Renal pelvis (tissue), 1 donor: ENCODE measurements at regions not wholly inside any gene's neighbourhood (a gene's known extent, or its start where the extent isn't known, plus 50 kb on each side); places are given as distances from the start of the nearest gene placed in this dataset.
"Not testable (repeated sequence)": the region's sequence is repeated elsewhere in the genome, so short reads cannot be mapped to it uniquely, and the experiment has no call there.

Source experiments
- DNase-seq: peaks from one replicate; pipeline ENCODE4 v3.0.0-alpha.2; 2013

GRCh38 chr11:23866641-23867040, 630.2 kb upstream of the LUZP2 start:
- DNase-seq, result no peak

DNA sequence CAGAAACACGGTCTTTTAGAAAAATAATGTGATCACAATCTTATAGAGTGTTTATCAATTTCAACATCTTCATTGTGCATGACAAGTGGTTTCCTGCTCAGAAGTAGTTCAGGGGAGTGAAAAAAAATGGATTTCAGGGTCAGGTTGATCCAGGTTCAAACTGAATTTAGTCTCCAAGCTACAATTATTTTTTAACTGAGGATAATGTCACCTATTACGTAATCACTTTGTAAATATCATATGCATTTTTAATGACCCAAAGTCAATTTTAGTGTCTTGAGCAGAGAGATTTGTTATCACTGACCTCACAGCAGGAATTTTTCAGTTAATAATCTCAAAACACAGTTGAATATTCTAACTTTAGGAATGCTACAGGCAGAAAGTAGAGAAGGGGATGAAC, 627.2 kb upstream of the LUZP2 start:
- DNase-seq, result no peak

- DNase-seq, result no peak
Measured at GRCh38 chr11:23873406-23873805, 623.4 kb upstream of the LUZP2 start.

DNA sequence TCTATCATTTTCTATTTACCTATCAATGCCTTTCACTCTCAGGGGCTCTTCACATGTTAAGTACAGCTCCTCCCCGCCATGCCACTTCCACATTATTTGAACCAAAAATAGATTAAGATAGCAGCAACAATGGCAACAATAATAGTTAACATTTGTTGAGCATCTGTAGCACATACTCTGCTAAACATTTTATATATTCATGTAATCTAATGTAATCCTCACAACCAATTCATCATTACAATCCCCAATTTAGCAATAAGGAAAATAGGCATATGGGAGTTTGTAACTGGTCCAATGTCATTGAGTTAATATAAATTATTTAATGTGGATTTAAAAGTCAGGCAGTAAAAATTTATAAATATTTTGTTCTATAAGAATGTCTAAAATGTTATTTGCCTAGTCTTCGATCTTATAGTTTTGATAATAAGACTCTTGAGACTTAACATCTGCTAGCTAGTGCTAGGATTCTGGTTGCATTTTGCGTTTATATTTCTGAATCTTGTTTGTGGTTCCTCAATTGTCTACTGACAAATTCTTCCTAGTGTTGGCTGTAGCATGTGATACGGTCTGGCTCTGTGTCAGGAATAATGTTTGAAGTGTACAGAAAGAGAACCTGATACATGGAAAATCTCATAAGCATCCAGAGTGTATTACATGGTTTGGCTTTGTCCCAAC, 621.5 kb upstream of the LUZP2 start:
- DNase-seq, result no peak

DNA sequence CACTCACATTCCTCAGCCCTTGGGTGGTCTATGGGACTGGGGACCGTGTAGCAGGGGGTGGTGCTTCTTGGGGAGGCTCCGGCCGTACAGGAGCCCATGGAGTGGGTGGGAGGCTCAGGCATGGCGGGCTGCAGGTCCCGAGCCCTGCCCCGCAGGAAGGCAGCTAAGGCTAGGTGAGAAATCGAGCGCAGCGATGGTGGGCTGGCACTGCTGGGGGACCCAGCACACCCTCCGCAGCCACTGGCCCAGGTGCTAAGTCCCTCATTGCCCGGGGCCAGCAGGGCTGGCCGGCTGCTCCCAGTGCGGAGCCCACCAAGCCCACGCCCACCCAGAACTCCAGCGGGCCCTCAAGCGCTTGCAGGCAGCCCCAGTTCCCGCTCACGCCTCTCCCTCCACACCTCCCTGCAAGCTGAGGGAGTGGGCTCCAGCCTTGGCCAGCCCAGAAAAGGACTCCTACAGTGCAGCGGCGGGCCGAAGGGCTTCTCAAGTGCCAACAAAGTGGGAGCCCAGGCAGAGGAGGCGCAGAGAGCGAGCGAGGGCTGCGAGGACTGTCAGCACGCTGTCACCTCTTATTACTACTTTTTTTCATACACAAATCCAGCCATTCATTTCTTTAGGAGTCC, 613.3 kb upstream of the LUZP2 start:
- DNase-seq, result not testable (repeated sequence)

DNA sequence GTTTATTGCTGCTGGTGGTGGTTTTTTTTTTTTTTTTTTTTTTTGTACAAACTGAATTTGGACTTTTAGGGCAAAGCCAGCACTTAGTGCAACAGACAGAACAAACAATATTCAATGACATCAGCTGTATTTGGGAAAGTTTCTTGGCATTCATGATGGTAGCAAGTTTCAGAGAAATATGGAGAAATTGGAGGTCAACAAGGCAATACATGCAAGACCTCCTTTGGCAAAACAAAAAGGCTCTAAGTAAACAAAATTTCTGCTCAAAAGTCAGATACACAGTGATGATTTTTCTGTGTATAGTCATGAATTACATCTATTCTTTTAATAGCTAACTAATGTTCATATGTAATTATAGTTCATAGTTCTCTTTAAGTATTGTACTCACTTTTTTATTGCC, 612.5 kb upstream of the LUZP2 start:
- no peak for DNase-seq

DNA sequence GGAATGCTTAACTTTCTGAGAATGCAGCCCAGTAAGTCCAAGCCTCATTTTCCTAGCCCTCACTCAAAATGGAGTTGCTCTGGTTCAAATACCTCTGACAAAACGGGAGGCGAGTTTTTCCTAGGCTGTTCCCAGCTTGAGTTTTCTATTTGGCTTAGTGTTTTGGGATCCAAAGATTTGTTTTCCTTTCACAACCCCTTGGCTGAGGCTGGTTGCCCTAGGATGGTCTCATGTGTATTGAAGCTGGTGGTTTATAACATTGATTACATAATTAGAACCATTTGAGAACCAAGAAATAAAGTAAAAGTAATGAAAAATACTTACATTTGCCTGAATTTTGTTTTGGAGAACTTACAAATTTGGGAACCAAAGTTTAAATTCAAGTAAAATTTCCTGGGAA, 611.1 kb upstream of the LUZP2 start:
- DNase-seq, result no peak

DNA sequence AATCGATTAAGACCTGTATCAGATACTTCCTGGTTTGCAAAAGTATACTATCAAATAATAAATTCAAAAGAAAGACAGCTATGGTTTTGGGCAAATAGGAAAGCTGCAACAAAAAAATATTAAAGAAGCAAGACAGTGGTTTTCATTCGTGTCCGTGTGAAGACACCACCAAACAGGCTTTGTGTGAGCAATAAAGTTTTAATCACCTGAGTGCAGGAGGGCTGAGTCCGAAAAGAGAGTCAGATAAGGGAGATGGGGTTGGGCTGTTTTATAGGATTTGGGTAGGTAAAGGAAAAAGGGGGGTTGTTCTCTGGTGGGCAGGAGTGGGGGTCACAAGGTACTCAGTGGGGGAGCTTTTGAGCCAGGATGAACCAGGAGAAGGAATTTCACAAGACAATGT, 609.7 kb upstream of the LUZP2 start:
- DNase-seq, result not testable (repeated sequence)

- DNase-seq, result no peak
Measured at GRCh38 chr11:23893126-23893525, 603.7 kb upstream of the LUZP2 start.

DNA sequence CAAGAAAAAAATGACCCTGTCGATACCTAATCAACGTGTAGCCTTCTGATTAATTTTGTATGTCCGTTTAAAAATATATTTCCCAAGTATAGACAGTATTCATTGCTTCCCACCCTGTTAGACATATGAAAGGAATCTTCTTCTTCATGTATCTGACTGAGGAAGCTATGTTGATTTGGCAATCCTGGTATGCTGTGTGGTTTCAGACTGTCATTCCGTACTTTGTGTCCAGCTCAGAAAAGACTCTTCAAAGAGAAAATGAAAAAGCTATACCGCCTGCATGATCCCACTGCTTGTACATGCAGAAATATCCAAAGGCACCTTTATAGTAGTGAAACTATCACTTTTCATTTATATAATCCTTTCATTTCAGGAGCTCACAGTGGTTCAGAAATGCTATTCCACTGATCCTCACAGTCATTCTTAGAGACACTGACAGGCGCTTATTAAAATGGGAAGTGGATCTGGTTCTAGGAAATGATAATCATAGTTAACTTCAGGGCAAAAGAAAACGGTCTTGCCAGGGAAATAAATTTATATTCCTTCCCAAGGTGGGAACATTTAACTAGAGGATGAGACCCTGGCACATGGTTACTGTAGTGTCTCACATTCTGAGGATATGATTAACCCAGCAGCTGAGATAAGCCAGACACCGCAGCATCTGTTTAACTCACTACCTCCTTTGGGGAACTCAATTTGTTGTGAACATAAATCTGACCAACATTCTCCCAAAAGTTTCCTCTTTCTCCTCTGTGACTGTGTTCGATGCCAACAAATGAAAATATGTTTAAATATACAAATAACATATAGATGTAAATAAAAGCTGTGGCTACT, 599.2 kb upstream of the LUZP2 start:
- no peak for DNase-seq

GRCh38 chr11:23903044-23903704, 593.7 kb upstream of the LUZP2 start:
- DNase-seq, result no peak

DNA sequence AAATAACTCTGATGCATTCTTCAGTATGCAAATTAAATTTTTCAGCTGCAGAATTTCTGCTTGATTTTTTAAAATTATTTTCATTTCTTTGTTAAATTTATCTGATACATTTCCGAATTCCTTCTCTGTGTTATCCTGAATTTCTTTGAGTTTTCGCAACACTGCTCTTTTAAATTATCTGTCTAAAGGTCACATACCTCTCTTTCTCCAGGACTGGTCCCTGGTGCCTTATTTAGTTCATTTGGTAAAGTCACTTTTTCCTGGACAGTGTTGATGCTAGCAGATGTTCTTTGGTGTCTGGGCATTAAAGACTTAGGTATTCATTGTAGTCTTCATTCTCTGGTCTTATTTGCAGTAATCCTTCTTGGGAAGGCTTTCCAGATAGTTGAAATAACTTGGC, 577.4 kb upstream of the LUZP2 start:
- DNase-seq, result no peak

- no peak for DNase-seq
Measured at GRCh38 chr11:23923357-23923756, 573.5 kb upstream of the LUZP2 start.

GRCh38 chr11:23924226-23924625, 572.6 kb upstream of the LUZP2 start:
- no peak for DNase-seq

DNA sequence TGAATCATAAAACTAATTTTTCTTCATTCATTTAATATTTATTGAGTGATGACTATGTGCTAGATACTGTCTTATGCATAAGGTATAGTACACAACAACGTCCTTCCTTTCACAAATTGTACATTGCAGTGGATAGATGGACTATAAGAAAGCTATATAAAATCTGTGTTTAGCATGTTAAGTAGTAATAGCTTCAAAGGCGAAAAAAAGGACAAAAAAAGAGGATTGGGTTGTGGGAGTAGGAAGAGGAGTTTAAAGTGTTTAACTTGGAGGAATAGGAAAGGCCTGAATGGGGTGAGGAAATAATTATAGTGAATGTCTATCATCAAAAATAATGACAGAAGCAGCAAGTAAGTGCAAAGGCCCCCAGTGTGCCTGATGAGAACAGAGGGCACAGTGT, 565.4 kb upstream of the LUZP2 start:
- no peak for DNase-seq

DNA sequence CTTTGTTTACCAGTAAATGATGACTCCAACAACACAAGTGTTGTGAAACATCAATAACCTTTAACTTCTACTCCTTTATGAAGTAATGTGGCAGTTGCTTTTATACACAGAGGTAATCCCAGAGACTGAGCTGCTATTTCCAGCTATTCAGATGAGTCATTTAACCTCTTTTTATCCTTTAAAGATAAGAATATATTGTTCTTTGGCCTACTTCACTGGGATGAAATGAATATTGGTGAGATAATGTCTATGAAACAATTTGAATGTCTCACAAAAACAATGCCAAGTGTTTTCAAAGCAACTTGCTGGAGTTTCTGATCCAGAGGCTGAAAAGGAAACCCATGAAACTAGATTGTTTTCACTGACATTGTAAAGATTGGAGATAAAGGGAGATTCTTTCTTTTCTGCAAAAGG, 564.4 kb upstream of the LUZP2 start:
- DNase-seq, result no peak

DNA sequence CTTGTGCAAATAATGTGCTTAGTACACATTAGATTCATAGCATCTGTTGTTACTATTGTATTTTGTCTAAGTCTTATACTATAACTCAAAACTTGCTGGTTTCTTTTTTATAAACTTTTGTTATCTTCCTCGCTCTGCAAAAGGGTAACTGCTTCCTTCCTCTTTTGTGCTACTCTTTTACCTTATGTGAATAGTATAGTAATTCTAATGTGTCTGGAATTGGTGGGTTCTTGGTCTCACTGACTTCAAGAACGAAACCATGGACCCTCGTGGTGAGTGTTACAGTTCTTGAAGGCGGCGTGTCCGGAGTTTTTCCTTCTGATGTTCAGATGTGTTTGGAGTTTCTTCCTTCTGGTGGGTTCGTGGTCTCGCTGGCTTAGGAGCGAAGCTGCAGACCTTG, 563.1 kb upstream of the LUZP2 start:
- no peak for DNase-seq

DNA sequence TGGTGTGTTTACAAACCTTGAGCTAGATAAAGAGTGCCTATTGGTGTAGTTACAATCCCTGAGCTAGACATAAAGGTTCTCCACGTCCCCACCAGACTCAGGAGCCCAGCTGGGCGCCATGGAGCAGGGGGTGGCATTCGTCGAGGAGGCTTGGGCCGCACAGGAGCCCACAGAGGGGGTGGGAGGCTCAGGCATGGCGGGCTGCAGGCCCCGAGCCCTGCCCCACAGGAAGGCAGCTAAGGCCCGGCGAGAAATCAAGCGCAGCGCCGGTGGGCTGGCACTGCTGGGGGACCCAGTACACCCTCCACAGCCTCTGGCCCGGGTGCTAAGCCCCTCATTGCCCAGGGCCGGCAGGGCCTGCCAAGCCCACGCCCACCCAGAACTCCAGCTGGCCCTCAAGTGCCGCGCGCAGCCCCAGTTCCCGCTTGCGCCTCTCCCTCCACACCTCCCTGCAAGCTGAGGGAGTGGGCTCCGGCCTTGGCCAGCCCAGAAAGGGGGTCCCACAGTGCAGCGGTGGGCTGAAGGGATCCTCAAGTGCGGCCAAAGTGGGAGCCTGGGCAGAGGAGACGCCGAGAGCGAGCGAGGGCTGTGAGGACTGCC, 562.1 kb upstream of the LUZP2 start:
- DNase-seq, result not testable (repeated sequence)

DNA sequence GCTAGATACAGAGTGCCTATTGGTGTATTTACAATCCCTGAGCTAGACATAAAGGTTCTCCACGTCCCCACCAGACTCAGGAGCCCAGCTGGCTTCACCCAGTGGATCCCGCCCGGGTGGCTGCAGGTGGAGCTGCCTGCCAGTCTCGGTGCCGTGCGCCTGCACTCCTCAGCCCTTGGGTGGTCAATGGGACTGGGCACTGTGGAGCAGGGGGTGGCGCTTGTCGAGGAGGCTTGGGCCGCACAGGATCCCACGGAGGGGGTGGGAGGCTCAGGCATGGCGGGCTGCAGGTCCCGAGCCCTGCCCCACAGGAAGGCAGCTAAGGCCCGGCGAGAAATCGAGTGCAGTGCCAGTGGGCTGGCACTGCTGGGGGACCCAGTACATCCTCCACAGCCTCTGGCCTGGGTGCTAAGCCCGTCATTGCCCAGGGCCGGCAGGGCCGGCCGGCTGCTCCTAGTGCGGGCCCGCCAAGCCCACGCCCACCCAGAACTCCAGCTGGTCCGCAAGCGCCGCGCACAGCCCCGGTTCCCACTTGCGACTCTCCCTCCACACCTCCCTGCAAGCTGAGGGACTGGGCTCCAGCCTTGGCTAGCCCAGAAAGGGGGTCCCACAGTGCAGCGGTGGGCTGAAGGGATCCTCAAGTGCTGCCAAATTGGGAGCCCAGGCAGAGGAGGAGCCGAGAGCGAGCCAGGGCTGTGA, 554.6 kb upstream of the LUZP2 start:
- not testable (repeated sequence) for DNase-seq

GRCh38 chr11:23944923-23945322, 551.9 kb upstream of the LUZP2 start:
- DNase-seq, result no peak

GRCh38 chr11:23947883-23948282, 549.0 kb upstream of the LUZP2 start:
- no peak for DNase-seq

DNA sequence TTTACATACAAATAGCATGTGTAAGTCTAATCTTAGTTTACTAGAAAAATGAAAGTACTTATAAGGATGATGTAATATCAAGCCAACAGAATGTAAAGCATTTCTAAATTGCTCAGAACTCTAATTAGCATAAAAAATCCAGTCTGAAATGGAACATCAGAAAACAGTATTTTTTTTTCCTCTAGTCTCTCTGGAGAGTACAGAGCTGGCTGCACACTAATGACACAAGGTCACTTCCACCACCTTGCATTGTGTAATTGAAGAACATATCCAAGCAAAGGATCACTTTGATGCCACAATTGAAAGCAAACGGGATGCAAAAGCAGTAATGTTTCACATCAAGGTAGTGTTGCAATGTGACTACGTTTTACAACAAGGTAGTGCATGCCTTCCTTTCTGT, 548.0 kb upstream of the LUZP2 start:
- DNase-seq, result no peak
